GM18907 (cell line): ENCODE measurements at regions not wholly inside any gene's neighbourhood (a gene's known extent, or its start where the extent isn't known, plus 50 kb on each side); places are given as distances from the start of the nearest gene placed in this dataset.

Experiments
- ATAC-seq: cut with Tn5 transposase; IDR thresholded peaks from one replicate; pipeline ENCODE4 v1.9.1; 2021; ENCODE audit warnings: mild to moderate bottlenecking, moderate library complexity; ENCODE audit not compliant: unreplicated experiment

GRCh38 chr5:152271420-152271819 is 133.7 kb downstream of the NMUR2 start:
- no peak for ATAC-seq

- no peak for ATAC-seq
These were observed 135.0 kb downstream of the NMUR2 start for GRCh38 chr5:152270096-152270495.

GRCh38 chr5:152269533-152269932 is 135.5 kb downstream of the NMUR2 start:
- no peak for ATAC-seq

GRCh38 chr5:152264645-152265254 is 140.3 kb downstream of the NMUR2 start:
- no peak for ATAC-seq

- ATAC-seq: no peak
These were observed 142.4 kb downstream of the NMUR2 start for GRCh38 chr5:152262667-152263066.

GRCh38 chr5:152260940-152261339 is 144.1 kb downstream of the NMUR2 start:
- no peak for ATAC-seq

GRCh38 chr5:152259702-152260101 is 145.4 kb downstream of the NMUR2 start:
- ATAC-seq: no peak

- no peak for ATAC-seq
These were observed 148.5 kb downstream of the NMUR2 start for GRCh38 chr5:152256580-152256979.

- ATAC-seq: no peak
These were observed 149.7 kb downstream of the NMUR2 start for GRCh38 chr5:152255411-152255810.

GRCh38 chr5:152247850-152248385 is 157.2 kb downstream of the NMUR2 start:
- no peak for ATAC-seq

GRCh38 chr5:152246401-152246800 is 158.7 kb downstream of the NMUR2 start:
- no peak for ATAC-seq

GRCh38 chr5:152237531-152237930 is 167.5 kb downstream of the NMUR2 start:
- no peak for ATAC-seq

- ATAC-seq: no peak
These were observed 178.9 kb downstream of the NMUR2 start for GRCh38 chr5:152226191-152226590.

GRCh38 chr5:152221721-152222629 is 183.1 kb downstream of the NMUR2 start:
- ATAC-seq: no peak

- ATAC-seq: no peak
These were observed 186.4 kb downstream of the NMUR2 start for GRCh38 chr5:152218694-152219093.

- ATAC-seq: no peak
These were observed 199.3 kb downstream of the NMUR2 start for GRCh38 chr5:152205804-152206203.

GRCh38 chr5:152202321-152202720 is 202.8 kb downstream of the NMUR2 start:
- no peak for ATAC-seq

- no peak for ATAC-seq
These were observed 211.5 kb downstream of the NMUR2 start for GRCh38 chr5:152193391-152194107.

- ATAC-seq: no peak
These were observed 216.8 kb downstream of the NMUR2 start for GRCh38 chr5:152188251-152188650.

- no peak for ATAC-seq
These were observed 217.4 kb downstream of the NMUR2 start for GRCh38 chr5:152187668-152188067.

GRCh38 chr5:152185547-152186245 is 219.4 kb downstream of the NMUR2 start:
- no peak for ATAC-seq
